ENCODE measurements at regions not wholly inside any gene's neighbourhood (a gene's known extent, or its start where the extent isn't known, plus 50 kb on each side); places are given as distances from the start of the nearest gene placed in this dataset.

GRCh38 chrX:20623448-20623847, 356.7 kb upstream of the RPS6KA3 start:
- no peak overlapping the region for H3K4me3 ChIP-seq (ENCODE audit: low read depth, low read length)
- DNase-seq (ENCODE audit: low read depth) = no peak
- no peak for TF ChIP-seq CTCF (IDR thresholded peaks at IDR 0.05; ENCODE audit: control insufficient read depth, extremely low read depth, insufficient read depth)

GRCh38 chrX:20620306-20620705, 353.6 kb upstream of the RPS6KA3 start:
- no peak for DNase-seq (ENCODE audit: low read depth)
- no peak overlapping the region for H3K4me3 ChIP-seq (ENCODE audit: low read depth, low read length)
- TF ChIP-seq CTCF (IDR thresholded peaks at IDR 0.05; ENCODE audit: control insufficient read depth, extremely low read depth, insufficient read depth) = no peak

- TF ChIP-seq CTCF (IDR thresholded peaks at IDR 0.05; ENCODE audit: control insufficient read depth, extremely low read depth, insufficient read depth) = no peak
- no peak for DNase-seq (ENCODE audit: low read depth)
Observed at GRCh38 chrX:20609916-20610415, 343.3 kb upstream of the RPS6KA3 start.

GRCh38 chrX:20606831-20607230, 340.1 kb upstream of the RPS6KA3 start:
- no peak overlapping the region for H3K4me3 ChIP-seq (ENCODE audit: low read depth, low read length)
- TF ChIP-seq CTCF (IDR thresholded peaks at IDR 0.05; ENCODE audit: control insufficient read depth, extremely low read depth, insufficient read depth) = no peak
- DNase-seq (ENCODE audit: low read depth) = no peak

More at GRCh38 chrX:20609916-20610415, 343.3 kb upstream of the RPS6KA3 start:
- H3K4me3 ChIP-seq (ENCODE audit: low read depth, low read length) = no peak overlapping the region

GRCh38 chrX:20596856-20597255, 330.1 kb upstream of the RPS6KA3 start:
- H3K4me3 ChIP-seq (ENCODE audit: low read depth, low read length) = no peak overlapping the region
- no peak for DNase-seq (ENCODE audit: low read depth)
- no peak for TF ChIP-seq CTCF (IDR thresholded peaks at IDR 0.05; ENCODE audit: control insufficient read depth, extremely low read depth, insufficient read depth)

- no peak for TF ChIP-seq CTCF (IDR thresholded peaks at IDR 0.05; ENCODE audit: control insufficient read depth, extremely low read depth, insufficient read depth)
- DNase-seq (ENCODE audit: low read depth) = no peak
- no peak overlapping the region for H3K4me3 ChIP-seq (ENCODE audit: low read depth, low read length)
Observed at GRCh38 chrX:20595928-20596575, 329.3 kb upstream of the RPS6KA3 start.

GRCh38 chrX:20594985-20595384, 328.3 kb upstream of the RPS6KA3 start:
- 0 out of 2 replicates have a peak, but pooled peaks have one; percentile 14 for TF ChIP-seq CTCF (IDR thresholded peaks at IDR 0.05; ENCODE audit: control insufficient read depth, extremely low read depth, insufficient read depth)
- DNase-seq (ENCODE audit: low read depth) = no peak
- no peak overlapping the region for H3K4me3 ChIP-seq (ENCODE audit: low read depth, low read length)
